ENCODE measurements at regions not wholly inside any gene's neighbourhood (a gene's known extent, or its start where the extent isn't known, plus 50 kb on each side); places are given as distances from the start of the nearest gene placed in this dataset.
A peak's percentile ranks its signal among the peaks of the same experiment; 100 is the strongest.

GRCh38 chr6:134381959-134382358 lies 64.0 kb upstream of the SGK1 start:
- Histone ChIP-seq H3K27ac (no peak overlapping the region), H3K4me3 (no peak overlapping the region), H3K36me3 (no peaks in the 10 kb centered on the region), H3K27me3 (no peaks in the 10 kb centered on the region), H3K4me1 (peaks cover 0 to 5% (median 0%) of the 10 kb centered on the region in 4 donors), H3K9me3 (no peaks in the 10 kb centered on the region)
- no peak for DNase-seq
- TF ChIP-seq POLR2A (IDR thresholded peaks at IDR 0.05) (no peak), CTCF (IDR thresholded peaks at IDR 0.05) (no peak)

- Histone ChIP-seq H3K9me3 (no peaks in the 10 kb centered on the region), H3K36me3 (no peaks in the 10 kb centered on the region), H3K4me1 (peaks cover 0 to 5% (median 0%) of the 10 kb centered on the region in 4 donors), H3K27me3 (no peaks in the 10 kb centered on the region), H3K4me3 (no peak overlapping the region), H3K27ac (peak overlapping the region in 3 of 4 donors; percentile 16 to 57 (median 44))
- no peak for DNase-seq
- TF ChIP-seq CTCF (IDR thresholded peaks at IDR 0.05) = no peak
- no peak for TF ChIP-seq POLR2A (IDR thresholded peaks at IDR 0.05)
These were observed 61.7 kb upstream of the SGK1 start for GRCh38 chr6:134379599-134379998.

- no peak overlapping the region for H3K4me3 ChIP-seq
- DNase-seq = peak in 2 of 3 donors; percentile 71 to 78
- no peaks in the 10 kb centered on the region for H3K27me3 ChIP-seq
- peak overlapping the region in 3 of 4 donors; percentile 16 to 57 (median 44) for H3K27ac ChIP-seq
- H3K4me1 ChIP-seq = peaks cover 0 to 5% (median 2%) of the 10 kb centered on the region in 4 donors
- no peaks in the 10 kb centered on the region for H3K36me3 ChIP-seq
- H3K9me3 ChIP-seq = no peaks in the 10 kb centered on the region
- TF ChIP-seq CTCF (IDR thresholded peaks at IDR 0.05) = no peak
- TF ChIP-seq POLR2A (IDR thresholded peaks at IDR 0.05) = no peak
These were observed 61.2 kb upstream of the SGK1 start for GRCh38 chr6:134379076-134379475.

GRCh38 chr6:134378426-134378825 lies 60.5 kb upstream of the SGK1 start:
- H3K27ac ChIP-seq = no peak overlapping the region
- H3K27me3 ChIP-seq = no peaks in the 10 kb centered on the region
- DNase-seq = no peak

DNA sequence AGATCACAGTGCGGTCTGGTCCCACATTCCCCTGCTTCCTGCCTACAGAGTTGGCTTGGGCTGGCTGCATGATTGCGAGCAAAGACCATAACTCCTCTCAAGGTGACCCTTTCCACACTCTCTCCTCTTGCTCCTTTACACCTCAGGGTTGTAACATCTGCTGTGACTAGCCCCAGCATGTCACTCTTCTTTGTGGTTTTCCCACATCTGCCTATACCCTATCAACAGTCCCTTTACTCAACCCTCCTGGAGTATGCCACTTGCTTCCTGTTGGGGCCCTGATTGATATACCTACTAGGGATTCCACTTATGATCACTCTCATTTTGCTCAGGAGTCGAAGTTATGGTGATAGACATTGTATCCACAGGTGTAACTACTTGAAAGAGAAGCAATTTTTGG lies 58.9 kb upstream of the SGK1 start:
- Histone ChIP-seq H3K27ac (no peak overlapping the region), H3K4me1 (peaks cover 0 to 18% (median 3%) of the 10 kb centered on the region in 4 donors), H3K9me3 (no peaks in the 10 kb centered on the region), H3K27me3 (no peaks in the 10 kb centered on the region), H3K4me3 (no peak overlapping the region), H3K36me3 (no peaks in the 10 kb centered on the region)
- no peak for DNase-seq
- TF ChIP-seq CTCF (IDR thresholded peaks at IDR 0.05) = no peak
- no peak for TF ChIP-seq POLR2A (IDR thresholded peaks at IDR 0.05)

More at GRCh38 chr6:134378426-134378825, 60.5 kb upstream of the SGK1 start:
- Histone ChIP-seq H3K4me3 (no peak overlapping the region), H3K36me3 (no peaks in the 10 kb centered on the region), H3K4me1 (peaks cover 0 to 10% (median 3%) of the 10 kb centered on the region in 4 donors), H3K9me3 (no peaks in the 10 kb centered on the region)
- TF ChIP-seq POLR2A (IDR thresholded peaks at IDR 0.05) (no peak), CTCF (IDR thresholded peaks at IDR 0.05) (no peak)

- no peaks in the 10 kb centered on the region for H3K27me3 ChIP-seq
- TF ChIP-seq POLR2A (IDR thresholded peaks at IDR 0.05) (no peak), CTCF (IDR thresholded peaks at IDR 0.05) (no peak)
- no peak for DNase-seq
- H3K4me1 ChIP-seq = peaks cover 0 to 18% (median 3%) of the 10 kb centered on the region in 4 donors
- H3K9me3 ChIP-seq = no peaks in the 10 kb centered on the region
- no peaks in the 10 kb centered on the region for H3K36me3 ChIP-seq
- no peak overlapping the region for H3K4me3 ChIP-seq
- peak overlapping the region in 1 of 4 donors; percentile 74 for H3K27ac ChIP-seq
These were observed 57.3 kb upstream of the SGK1 start for GRCh38 chr6:134375220-134375580.

Data from Peyer's patch (tissue), 4 donors.